Hematopoietic multipotent progenitor cell treated with erythropoietin and hydrocortisone succinate and interleukin-3 and kit ligand, for 17 days (in vitro differentiated cells): ENCODE measurements at regions not wholly inside any gene's neighbourhood (a gene's known extent, or its start where the extent isn't known, plus 50 kb on each side); places are given as distances from the start of the nearest gene placed in this dataset.

Source experiments
- DNase-seq: peaks from one replicate; pipeline ENCODE4 v3.0.0-alpha.2; 2015; ENCODE audit warnings: low spot score

GRCh38 chr5:2147504-2148311 lies 265.0 kb upstream of the IRX4 start:
- no peak for DNase-seq

- no peak for DNase-seq
These were observed 261.1 kb upstream of the IRX4 start for GRCh38 chr5:2143646-2144353.

- DNase-seq = no peak
These were observed 260.4 kb upstream of the IRX4 start for GRCh38 chr5:2143088-2143487.

GRCh38 chr5:2142456-2142954 lies 259.8 kb upstream of the IRX4 start:
- DNase-seq = no peak

- DNase-seq = no peak
These were observed 258.7 kb upstream of the IRX4 start for GRCh38 chr5:2141254-2142000.

- no peak for DNase-seq
These were observed 257.9 kb upstream of the IRX4 start for GRCh38 chr5:2140501-2141175.

- DNase-seq = no peak
These were observed 256.8 kb upstream of the IRX4 start for GRCh38 chr5:2139478-2139877.

GRCh38 chr5:2138896-2139295 lies 256.2 kb upstream of the IRX4 start:
- DNase-seq = no peak

GRCh38 chr5:2137444-2138050 lies 254.8 kb upstream of the IRX4 start:
- DNase-seq = no peak

- no peak for DNase-seq
These were observed 254.1 kb upstream of the IRX4 start for GRCh38 chr5:2136728-2137333.

GRCh38 chr5:2135833-2136232 lies 253.1 kb upstream of the IRX4 start:
- no peak for DNase-seq

GRCh38 chr5:2135354-2135753 lies 252.6 kb upstream of the IRX4 start:
- DNase-seq = no peak

GRCh38 chr5:2134543-2135292 lies 252.0 kb upstream of the IRX4 start:
- no peak for DNase-seq

GRCh38 chr5:2133936-2134335 lies 251.2 kb upstream of the IRX4 start:
- no peak for DNase-seq

- DNase-seq = no peak
These were observed 250.4 kb upstream of the IRX4 start for GRCh38 chr5:2133080-2133479.

GRCh38 chr5:2132497-2132847 lies 249.7 kb upstream of the IRX4 start:
- DNase-seq = no peak

GRCh38 chr5:2131826-2132496 lies 249.2 kb upstream of the IRX4 start:
- no peak for DNase-seq

- no peak for DNase-seq
These were observed 248.5 kb upstream of the IRX4 start for GRCh38 chr5:2131196-2131595.

GRCh38 chr5:2130361-2130760 lies 247.6 kb upstream of the IRX4 start:
- no peak for DNase-seq
